LNCaP clone FGC (cell line): ENCODE measurements at regions not wholly inside any gene's neighbourhood (a gene's known extent, or its start where the extent isn't known, plus 50 kb on each side); places are given as distances from the start of the nearest gene placed in this dataset.

ENCODE experiments used
- DNase-seq: peaks from one replicate; pipeline ENCODE4 v3.0.0-alpha.2; 2011; ENCODE audit warnings: low read depth
- H3K4me3 ChIP-seq: 2 replicates; pipeline ENCODE4 v1.5.1; 2011; ENCODE audit warnings: mild to moderate bottlenecking, low read depth, low read length, control low read depth
- TF ChIP-seq, protein P1 (sequence below): IDR thresholded peaks from 2 replicates; pipeline ENCODE4 v1.5.1; 2012; ENCODE audit warnings: mild to moderate bottlenecking; ENCODE audit not compliant: control insufficient read depth, insufficient read depth; ENCODE audit errors: extremely low read depth

DNA sequence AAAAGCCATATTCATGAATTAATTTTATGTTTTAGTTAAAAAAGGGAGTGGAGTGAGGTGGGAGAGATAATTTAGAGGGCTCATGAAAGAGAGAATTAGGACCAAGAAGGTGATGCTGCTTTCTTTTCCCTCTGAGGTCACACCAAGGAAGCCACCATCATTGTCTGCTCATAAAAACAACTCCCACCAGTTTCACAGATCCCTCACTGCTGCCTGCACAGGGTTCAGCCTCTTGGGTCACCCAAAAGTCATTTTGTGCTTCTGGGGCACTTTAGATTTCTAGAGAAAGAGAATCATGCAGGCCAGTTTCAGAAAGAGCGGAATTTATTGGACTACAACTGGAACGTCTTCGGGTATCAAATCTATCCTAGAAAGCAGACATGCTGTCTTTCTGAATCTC lies 241.4 kb upstream of the EOMES start:
- TF ChIP-seq, protein P1, sequence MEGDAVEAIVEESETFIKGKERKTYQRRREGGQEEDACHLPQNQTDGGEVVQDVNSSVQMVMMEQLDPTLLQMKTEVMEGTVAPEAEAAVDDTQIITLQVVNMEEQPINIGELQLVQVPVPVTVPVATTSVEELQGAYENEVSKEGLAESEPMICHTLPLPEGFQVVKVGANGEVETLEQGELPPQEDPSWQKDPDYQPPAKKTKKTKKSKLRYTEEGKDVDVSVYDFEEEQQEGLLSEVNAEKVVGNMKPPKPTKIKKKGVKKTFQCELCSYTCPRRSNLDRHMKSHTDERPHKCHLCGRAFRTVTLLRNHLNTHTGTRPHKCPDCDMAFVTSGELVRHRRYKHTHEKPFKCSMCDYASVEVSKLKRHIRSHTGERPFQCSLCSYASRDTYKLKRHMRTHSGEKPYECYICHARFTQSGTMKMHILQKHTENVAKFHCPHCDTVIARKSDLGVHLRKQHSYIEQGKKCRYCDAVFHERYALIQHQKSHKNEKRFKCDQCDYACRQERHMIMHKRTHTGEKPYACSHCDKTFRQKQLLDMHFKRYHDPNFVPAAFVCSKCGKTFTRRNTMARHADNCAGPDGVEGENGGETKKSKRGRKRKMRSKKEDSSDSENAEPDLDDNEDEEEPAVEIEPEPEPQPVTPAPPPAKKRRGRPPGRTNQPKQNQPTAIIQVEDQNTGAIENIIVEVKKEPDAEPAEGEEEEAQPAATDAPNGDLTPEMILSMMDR = no peak
- no peak for DNase-seq
- no peak overlapping the region for H3K4me3 ChIP-seq

DNA sequence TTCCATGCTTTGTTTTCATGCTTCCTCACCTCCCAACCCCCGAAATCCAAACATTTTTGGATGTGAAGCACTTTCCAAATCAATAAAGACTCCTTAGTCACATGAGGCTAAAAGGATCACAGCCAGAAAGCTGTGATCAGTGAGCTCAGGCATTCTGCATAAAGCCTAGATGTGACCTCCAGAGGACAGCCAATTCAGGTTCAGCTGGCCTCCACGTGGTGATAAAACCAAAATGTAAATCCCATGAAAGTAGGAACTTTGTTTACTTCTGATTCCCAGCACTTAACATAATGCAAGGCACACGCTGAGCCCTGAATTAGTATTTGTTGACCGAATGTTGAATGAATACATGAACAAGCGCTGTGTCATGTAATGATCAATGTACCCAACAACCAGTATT lies 249.5 kb upstream of the EOMES start:
- peak; percentile 7 for DNase-seq
- no peak overlapping the region for H3K4me3 ChIP-seq
- TF ChIP-seq, protein P1 = no peak

- no peak for DNase-seq
- H3K4me3 ChIP-seq = no peak overlapping the region
- TF ChIP-seq, protein P1 = no peak
Measured at GRCh38 chr3:27976933-27977332, 254.8 kb upstream of the EOMES start.

DNA sequence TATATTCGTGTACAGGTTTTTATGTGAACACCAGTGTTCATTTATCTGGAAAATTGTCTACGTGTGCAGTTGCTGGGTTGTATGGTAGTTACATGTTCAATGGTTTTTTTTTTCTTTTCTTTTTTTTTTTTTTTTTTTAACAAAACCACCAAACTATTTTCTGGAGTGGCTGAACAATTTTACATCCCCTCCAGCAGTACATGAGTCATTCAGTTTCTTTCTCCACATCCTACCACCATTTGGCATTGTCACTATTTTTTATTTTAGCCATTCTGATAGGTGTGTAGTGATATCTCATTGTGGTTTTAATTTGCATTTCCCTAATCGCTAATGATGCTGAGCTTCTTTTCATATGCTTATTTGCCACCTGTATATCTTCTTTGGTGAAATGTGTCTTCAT lies 256.3 kb upstream of the EOMES start:
- TF ChIP-seq, protein P1 = no peak
- no peak overlapping the region for H3K4me3 ChIP-seq
- DNase-seq = no peak

DNA sequence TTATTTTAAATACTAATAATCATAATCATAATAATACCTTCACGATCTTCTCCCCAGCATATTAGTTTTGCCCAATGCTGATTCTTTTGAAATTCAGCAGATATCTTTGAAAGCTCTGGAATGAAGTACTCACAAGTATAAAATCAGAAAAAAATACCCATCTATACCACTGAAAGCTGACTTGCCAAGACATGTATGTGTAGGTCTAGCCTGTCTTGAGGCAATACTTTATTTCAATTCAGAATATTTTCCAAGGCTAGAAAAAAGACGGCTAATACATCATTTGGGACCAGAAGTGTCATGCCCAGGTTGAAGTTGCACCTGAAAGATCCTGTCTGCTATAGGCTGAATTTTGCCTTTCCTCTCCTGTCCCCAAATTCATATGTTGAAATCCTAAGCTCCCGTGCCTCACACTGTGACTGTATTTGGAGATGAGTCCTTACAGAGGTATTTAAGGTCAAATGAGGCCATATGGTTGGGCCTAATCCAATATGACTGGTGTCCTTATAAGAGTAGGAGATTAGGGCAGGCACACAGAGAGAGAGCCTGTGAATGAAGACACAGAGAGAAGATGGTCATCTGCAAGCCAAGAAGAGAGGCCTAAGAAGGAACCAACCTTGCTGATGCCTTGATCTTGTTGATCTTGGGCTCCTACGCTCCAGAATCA lies 255.9 kb upstream of the CMC1 start:
- TF ChIP-seq, protein P1 = no peak
- no peak overlapping the region for H3K4me3 ChIP-seq
- no peak for DNase-seq

- no peak for DNase-seq
- no peak overlapping the region for H3K4me3 ChIP-seq
- TF ChIP-seq, protein P1 = no peak
Measured at GRCh38 chr3:27986234-27986879, 255.1 kb upstream of the CMC1 start.

- TF ChIP-seq, protein P1 = no peak
- no peak overlapping the region for H3K4me3 ChIP-seq
- DNase-seq = no peak
Measured at GRCh38 chr3:27990324-27990723, 251.1 kb upstream of the CMC1 start.
